HG02798 (cell line): ENCODE measurements at regions not wholly inside any gene's neighbourhood (a gene's known extent, or its start where the extent isn't known, plus 50 kb on each side); places are given as distances from the start of the nearest gene placed in this dataset.

Experiments
- ATAC-seq: cut with Tn5 transposase; IDR thresholded peaks from one replicate; pipeline ENCODE4 v1.9.1; 2021; ENCODE audit warnings: mild to moderate bottlenecking; ENCODE audit not compliant: unreplicated experiment, poor library complexity

- no peak for ATAC-seq
These were observed 454.3 kb downstream of the MATN1 start for GRCh38 chr1:30268923-30269666.

GRCh38 chr1:30267856-30268255 lies 455.5 kb downstream of the MATN1 start:
- ATAC-seq: no peak

- no peak for ATAC-seq
These were observed 456.3 kb downstream of the MATN1 start for GRCh38 chr1:30267046-30267445.

GRCh38 chr1:30265127-30266070 lies 458.0 kb downstream of the MATN1 start:
- ATAC-seq: no peak

GRCh38 chr1:30264672-30265025 lies 458.7 kb downstream of the MATN1 start:
- ATAC-seq: no peak

- ATAC-seq: no peak
These were observed 459.3 kb downstream of the MATN1 start for GRCh38 chr1:30263888-30264671.

GRCh38 chr1:30263405-30263804 lies 460.0 kb downstream of the MATN1 start:
- no peak for ATAC-seq

GRCh38 chr1:30262158-30262557 lies 461.2 kb downstream of the MATN1 start:
- no peak for ATAC-seq

- ATAC-seq: no peak
These were observed 463.1 kb downstream of the MATN1 start for GRCh38 chr1:30260318-30260717.

GRCh38 chr1:30259631-30260030 lies 463.8 kb downstream of the MATN1 start:
- ATAC-seq: no peak

GRCh38 chr1:30258876-30259275 lies 464.5 kb downstream of the MATN1 start:
- no peak for ATAC-seq

GRCh38 chr1:30258471-30258870 lies 464.9 kb downstream of the MATN1 start:
- ATAC-seq: no peak

GRCh38 chr1:30257742-30258380 lies 465.5 kb downstream of the MATN1 start:
- no peak for ATAC-seq

GRCh38 chr1:30257322-30257721 lies 466.1 kb downstream of the MATN1 start:
- ATAC-seq: no peak

- ATAC-seq: no peak
These were observed 466.5 kb downstream of the MATN1 start for GRCh38 chr1:30256911-30257310.

- no peak for ATAC-seq
These were observed 468.2 kb downstream of the MATN1 start for GRCh38 chr1:30255111-30255724.

- no peak for ATAC-seq
These were observed 469.5 kb downstream of the MATN1 start for GRCh38 chr1:30253807-30254440.

- ATAC-seq: no peak
These were observed 470.0 kb downstream of the MATN1 start for GRCh38 chr1:30253361-30253760.
